Spleen (tissue), 11 donors: ENCODE measurements at regions not wholly inside any gene's neighbourhood (a gene's known extent, or its start where the extent isn't known, plus 50 kb on each side); places are given as distances from the start of the nearest gene placed in this dataset.

Source experiments
- DNase-seq: peaks from one replicate; pipeline ENCODE4 v3.0.0-alpha.2; 2020
- H3K27ac ChIP-seq, 8 donors: fragments of 200-600 bp; sonication (generic) in 7 of 8; 1 replicate in 4 of 8; 2 replicates in 4 of 8; pipeline versions ENCODE4 v1.5.0 to v1.8.0; 2016 to 2021; ENCODE audit warnings: inconsistent platforms in 4 of 8, mild to moderate bottlenecking in 4 of 8, moderate library complexity in 1 of 8
- H3K27me3 ChIP-seq, 7 donors: fragments of 200-600 bp; sonication (generic) in 6 of 7; replicated peaks in 1 of 7; 1 replicate in 4 of 7; 2 replicates in 3 of 7; pipeline versions ENCODE4 v1.5.0 to v1.8.0; 2016 to 2021; ENCODE audit warnings: inconsistent platforms in 3 of 7, mild to moderate bottlenecking in 1 of 7
- H3K36me3 ChIP-seq, 6 donors: fragments of 200-600 bp; sonication (generic) in 5 of 6; 1 replicate in 4 of 6; 2 replicates in 2 of 6; pipeline versions ENCODE4 v1.5.0 to v1.8.0; 2016 to 2021; ENCODE audit warnings: inconsistent platforms in 2 of 6
- H3K4me1 ChIP-seq, 6 donors: fragments of 200-600 bp; sonication (generic) in 5 of 6; 1 replicate in 3 of 6; 2 replicates in 3 of 6; pipeline versions ENCODE4 v1.5.0 to v1.8.0; 2016 to 2021; ENCODE audit warnings: inconsistent platforms in 3 of 6
- H3K4me3 ChIP-seq, 8 donors: fragments of 200-600 bp; sonication (generic) in 7 of 8; 1 replicate in 4 of 8; 2 replicates in 4 of 8; pipeline versions ENCODE4 v1.5.0 to v1.8.0; 2016 to 2021; ENCODE audit warnings: inconsistent platforms in 4 of 8, mild to moderate bottlenecking in 4 of 8, moderate library complexity in 2 of 8
- H3K9me3 ChIP-seq, 8 donors: fragments of 200-600 bp; sonication (generic) in 7 of 8; 1 replicate in 4 of 8; 2 replicates in 4 of 8; pipeline versions ENCODE4 v1.5.0 to v1.8.0; 2016 to 2021; ENCODE audit warnings: inconsistent platforms in 4 of 8
- CTCF ChIP-seq, 11 experiments: fragments of 200-600 bp in 7 of 11; fragments of 450-650 bp in 4 of 11; sonication (generic) in 4 of 11; IDR thresholded peaks in 8 of 11; conservative IDR thresholded peaks in 3 of 11; 1 replicate in 7 of 11; 2 replicates in 4 of 11; pipeline versions ENCODE4 v1.4.0 to v1.8.0; 2016 to 2021; ENCODE audit warnings: antibody characterized with exemption in 11 of 11, inconsistent platforms in 4 of 11, mild to moderate bottlenecking in 1 of 11
- POLR2A ChIP-seq, 3 donors: fragments of 450-650 bp; IDR thresholded peaks; one replicate each; pipeline ENCODE4 v1.5.1; 2017; ENCODE audit warnings: antibody characterized with exemption in 3 of 3, mild to moderate bottlenecking in 1 of 3
- POLR2AphosphoS5 ChIP-seq, 3 donors: sonication (generic); formaldehyde crosslinking; IDR thresholded peaks; one replicate each; pipeline ENCODE4 v1.5.1; 2017; ENCODE audit warnings: antibody characterized with exemption in 3 of 3
- WGBS, 5 donors: extraction: QIAGEN DNeasy Blood & Tissue Kit in 3 of 5; methylation state at CpG; one replicate each; pipeline versions ENCODE4 v1.1.5 to v1.1.7; 2013 to 2018; 5-methylcytosine and 5-hydroxymethylcytosine counted together
- intact Hi-C: fragments of 100-400 bp; cut with DNase I; formaldehyde crosslinking; loops from one replicate; pipeline ENCODE4 v1.15.0; 2023; ENCODE audit warnings: low total_unique reads
- donor health status: healthy with polysubstance abuse.
- donor health status: DM: no; HTN: no; CAD: no; lungs with moderate emphysema.
- donor health status: DM: no; HTN: no; CAD: no.
- donor health status: Bipolar disorder and iron deficiency.
- donor health status: healthy.
- donor health status: DM: no; HTN: no; CAD: no.
- donor health status: DM: yes; HTN: yes; CAD: no.

- Histone ChIP-seq H3K27me3 (no peaks in the 10 kb centered on the region), H3K4me3 (no peak overlapping the region), H3K9me3 (peaks cover 0 to 42% (median 29%) of the 10 kb centered on the region in 8 donors), H3K27ac (no peak overlapping the region), H3K4me1 (no peaks in the 10 kb centered on the region), H3K36me3 (no peaks in the 10 kb centered on the region)
- WGBS, 5 donors, result 92 to 98% (median 95%) methylated on average over 13 to 15 of the region's 15 CpGs
- TF ChIP-seq CTCF (IDR thresholded peaks at IDR 0.05 in 8 of 11, conservative IDR thresholded peaks at IDR 0.05 in 3 of 11) (no peak), POLR2A (IDR thresholded peaks at IDR 0.05) (no peak)
- intact Hi-C loops, result no loop called here
- no peak for DNase-seq
Measured at GRCh38 chr6:77332915-77333623, 130.2 kb downstream of the HTR1B start.

GRCh38 chr6:77326711-77327110 is 136.6 kb downstream of the HTR1B start:
- Histone ChIP-seq H3K4me3 (no peak overlapping the region), H3K9me3 (no peaks in the 10 kb centered on the region), H3K4me1 (no peaks in the 10 kb centered on the region), H3K36me3 (no peaks in the 10 kb centered on the region), H3K27me3 (no peaks in the 10 kb centered on the region), H3K27ac (no peak overlapping the region)
- TF ChIP-seq POLR2AphosphoS5 (IDR thresholded peaks at IDR 0.05) (no peak), CTCF (IDR thresholded peaks at IDR 0.05 in 8 of 11, conservative IDR thresholded peaks at IDR 0.05 in 3 of 11) (no peak), POLR2A (IDR thresholded peaks at IDR 0.05) (no peak)
- no peak for DNase-seq
- intact Hi-C loops, result no loop called here
- WGBS, 5 donors, result 74 to 90% (median 82%) methylated on average over 3 of the region's 3 CpGs

- Histone ChIP-seq H3K27me3 (no peaks in the 10 kb centered on the region), H3K9me3 (no peaks in the 10 kb centered on the region), H3K4me3 (no peak overlapping the region), H3K4me1 (no peaks in the 10 kb centered on the region), H3K27ac (no peak overlapping the region), H3K36me3 (no peaks in the 10 kb centered on the region)
- 72 to 84% (median 75%) methylated on average over 3 of the region's 3 CpGs for WGBS, 5 donors
- no peak for DNase-seq
- no peak for TF ChIP-seq POLR2A (IDR thresholded peaks at IDR 0.05)
- intact Hi-C loops, result no loop called here
Measured at GRCh38 chr6:77326029-77326428, 137.3 kb downstream of the HTR1B start.

- no peak for TF ChIP-seq POLR2AphosphoS5 (IDR thresholded peaks at IDR 0.05)
- no peak for TF ChIP-seq CTCF (IDR thresholded peaks at IDR 0.05 in 8 of 11, conservative IDR thresholded peaks at IDR 0.05 in 3 of 11)
- TF ChIP-seq POLR2A (IDR thresholded peaks at IDR 0.05), result no peak
- 74 to 96% (median 87%) methylated on average over 1 of the region's 1 CpG for WGBS, 5 donors
- H3K4me1 ChIP-seq, result no peaks in the 10 kb centered on the region
- no peak overlapping the region for H3K4me3 ChIP-seq
- no peaks in the 10 kb centered on the region for H3K27me3 ChIP-seq
- intact Hi-C loops, result no loop called here
- DNase-seq, result no peak
- H3K9me3 ChIP-seq, result no peaks in the 10 kb centered on the region
- H3K36me3 ChIP-seq, result no peaks in the 10 kb centered on the region
- no peak overlapping the region for H3K27ac ChIP-seq
Measured at GRCh38 chr6:77324866-77325265, 138.4 kb downstream of the HTR1B start.
